HepG2 (cell line): ENCODE measurements at regions not wholly inside any gene's neighbourhood (a gene's known extent, or its start where the extent isn't known, plus 50 kb on each side); places are given as distances from the start of the nearest gene placed in this dataset.

ENCODE experiments used
- ARID3A ChIP-seq: IDR thresholded peaks from 2 replicates; pipeline ENCODE4 v1.6.1; 2012; ENCODE audit warnings: low read depth, low read length, improper control_type of control experiment
- ARNT ChIP-seq: fragments of 450-650 bp; IDR thresholded peaks from 2 replicates; pipeline ENCODE4 v1.6.1; 2017
- ASH2L ChIP-seq: fragments of 300-600, 200-600 bp; sonication (generic); IDR thresholded peaks from 2 replicates; pipeline ENCODE4 v1.7.0; 2017; ENCODE audit warnings: low read depth, mild to moderate bottlenecking, moderate library complexity, mixed read lengths, low read length; ENCODE audit not compliant: insufficient read length
- GLMP ChIP-seq: sonication (generic); formaldehyde crosslinking; IDR thresholded peaks from 2 replicates; pipeline ENCODE4 v1.9.0; 2021; ENCODE audit warnings: missing genetic modification reagents, mild to moderate bottlenecking, borderline replicate concordance
- HOXA7 ChIP-seq: sonication (generic); formaldehyde crosslinking; IDR thresholded peaks from 2 replicates; pipeline ENCODE4 v1.8.1; 2022; ENCODE audit warnings: mild to moderate bottlenecking, missing genetic modification reagents, moderate library complexity
- MXD4 ChIP-seq: IDR thresholded peaks from 2 replicates; pipeline ENCODE4 v1.6.1; 2016; ENCODE audit warnings: mild to moderate bottlenecking, missing biosample characterization, missing genetic modification reagents
- MYC ChIP-seq: sonication (generic); formaldehyde crosslinking; IDR thresholded peaks from 2 replicates; pipeline ENCODE4 v1.9.0; 2021; ENCODE audit warnings: missing genetic modification reagents, borderline replicate concordance
- NRL ChIP-seq: sonication (generic); formaldehyde crosslinking; IDR thresholded peaks from 2 replicates; pipeline ENCODE4 v1.5.0; 2020; ENCODE audit warnings: missing genetic modification reagents, mild to moderate bottlenecking, moderate library complexity, borderline replicate concordance
- PREB ChIP-seq: sonication (generic); formaldehyde crosslinking; IDR thresholded peaks from 2 replicates; pipeline ENCODE4 v1.4.0; 2020; ENCODE audit warnings: missing genetic modification reagents
- RBM22 ChIP-seq: fragments of 200-400 bp; formaldehyde crosslinking; optimal IDR thresholded peaks from 2 replicates; pipeline ENCODE3; 2017; ENCODE audit warnings: mild to moderate bottlenecking, low read length, moderate library complexity
- RFX1 ChIP-seq: fragments of 450-650 bp; IDR thresholded peaks from 2 replicates; pipeline ENCODE4 v1.6.1; 2017
- YEATS2 ChIP-seq: sonication (generic); formaldehyde crosslinking; IDR thresholded peaks from 2 replicates; pipeline ENCODE4 v1.4.0; 2020; ENCODE audit warnings: missing genetic modification reagents, borderline replicate concordance
- ZBTB49 ChIP-seq: sonication (generic); formaldehyde crosslinking; IDR thresholded peaks from 2 replicates; pipeline ENCODE4 v1.4.0; 2020; ENCODE audit warnings: missing genetic modification reagents, borderline replicate concordance
- ZNF550 ChIP-seq: sonication (generic); formaldehyde crosslinking; IDR thresholded peaks from 2 replicates; pipeline ENCODE4 v1.4.0; 2020; ENCODE audit warnings: mild to moderate bottlenecking, missing genetic modification reagents, borderline replicate concordance
- ZNF557 ChIP-seq: sonication (generic); formaldehyde crosslinking; IDR thresholded peaks from 2 replicates; pipeline ENCODE4 v1.4.0; 2020; ENCODE audit warnings: missing genetic modification reagents
- ZSCAN30 ChIP-seq: sonication (generic); formaldehyde crosslinking; IDR thresholded peaks from 2 replicates; pipeline ENCODE4 v1.5.0; 2020; ENCODE audit warnings: mild to moderate bottlenecking, missing genetic modification reagents
- TF ChIP-seq, protein P1 (sequence below): sonication (generic); formaldehyde crosslinking; IDR thresholded peaks from 2 replicates; pipeline ENCODE4 v1.4.0; 2020; ENCODE audit warnings: mild to moderate bottlenecking, missing genetic modification reagents
- TF ChIP-seq, protein P2 (sequence below): sonication (generic); formaldehyde crosslinking; conservative IDR thresholded peaks from 2 replicates; pipeline ENCODE4 v1.8.1; 2023; ENCODE audit warnings: missing genetic modification reagents

DNA sequence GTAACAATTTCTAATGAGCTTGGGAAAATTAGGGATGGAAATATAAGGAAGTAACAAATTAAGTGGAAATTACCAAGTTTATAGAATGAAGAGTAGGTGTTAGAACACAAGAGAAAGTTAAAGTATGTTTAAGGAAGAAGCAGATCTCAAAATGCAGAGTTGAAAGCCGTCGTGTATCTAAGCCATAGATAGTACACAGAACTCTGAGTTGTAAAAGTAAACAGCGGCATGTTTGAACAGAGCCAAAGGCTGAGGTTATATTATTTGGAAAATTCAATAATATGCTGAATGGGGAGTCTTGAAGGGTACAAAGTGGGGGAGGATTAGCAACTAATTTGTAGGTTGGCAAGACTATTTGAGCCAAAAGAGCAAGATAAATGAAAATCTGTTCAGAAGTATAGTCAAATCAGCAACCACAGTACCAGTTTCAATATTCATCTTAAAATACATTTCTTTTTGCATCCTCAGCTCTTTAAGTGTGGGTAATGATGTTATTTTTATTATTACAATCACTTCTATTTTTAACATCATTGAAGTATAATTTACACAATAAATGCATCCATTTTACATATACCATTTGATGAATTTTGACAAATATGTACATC lies 594.8 kb upstream of the ANO3 start (continued):
- TF ChIP-seq YEATS2 (CRISPR knock-in tag) (no peak), RBM22 (no peak), ZNF557 (CRISPR knock-in tag) (no peak), PREB (CRISPR knock-in tag) (no peak), HOXA7 (CRISPR knock-in tag) (no peak), GLMP (CRISPR knock-in tag) (no peak), RFX1 (no peak), ARID3A (peak; percentile 55; the same call in 1 of the 2 replicates), ASH2L (peak; percentile 45), MXD4 (CRISPR knock-in tag) (no peak), ARNT (no peak), ZBTB49 (CRISPR knock-in tag) (no peak), NRL (CRISPR knock-in tag) (no peak), ZSCAN30 (no peak), MYC (CRISPR knock-in tag) (no peak), ZNF550 (CRISPR knock-in tag) (no peak)
- TF ChIP-seq, protein P1, sequence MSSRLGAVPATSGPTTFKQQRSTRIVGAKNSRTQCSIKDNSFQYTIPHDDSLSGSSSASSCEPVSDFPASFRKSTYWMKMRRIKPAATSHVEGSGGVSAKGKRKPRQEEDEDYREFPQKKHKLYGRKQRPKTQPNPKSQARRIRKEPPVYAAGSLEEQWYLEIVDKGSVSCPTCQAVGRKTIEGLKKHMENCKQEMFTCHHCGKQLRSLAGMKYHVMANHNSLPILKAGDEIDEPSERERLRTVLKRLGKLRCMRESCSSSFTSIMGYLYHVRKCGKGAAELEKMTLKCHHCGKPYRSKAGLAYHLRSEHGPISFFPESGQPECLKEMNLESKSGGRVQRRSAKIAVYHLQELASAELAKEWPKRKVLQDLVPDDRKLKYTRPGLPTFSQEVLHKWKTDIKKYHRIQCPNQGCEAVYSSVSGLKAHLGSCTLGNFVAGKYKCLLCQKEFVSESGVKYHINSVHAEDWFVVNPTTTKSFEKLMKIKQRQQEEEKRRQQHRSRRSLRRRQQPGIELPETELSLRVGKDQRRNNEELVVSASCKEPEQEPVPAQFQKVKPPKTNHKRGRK (CRISPR knock-in tag), result no peak
- TF ChIP-seq, protein P2, sequence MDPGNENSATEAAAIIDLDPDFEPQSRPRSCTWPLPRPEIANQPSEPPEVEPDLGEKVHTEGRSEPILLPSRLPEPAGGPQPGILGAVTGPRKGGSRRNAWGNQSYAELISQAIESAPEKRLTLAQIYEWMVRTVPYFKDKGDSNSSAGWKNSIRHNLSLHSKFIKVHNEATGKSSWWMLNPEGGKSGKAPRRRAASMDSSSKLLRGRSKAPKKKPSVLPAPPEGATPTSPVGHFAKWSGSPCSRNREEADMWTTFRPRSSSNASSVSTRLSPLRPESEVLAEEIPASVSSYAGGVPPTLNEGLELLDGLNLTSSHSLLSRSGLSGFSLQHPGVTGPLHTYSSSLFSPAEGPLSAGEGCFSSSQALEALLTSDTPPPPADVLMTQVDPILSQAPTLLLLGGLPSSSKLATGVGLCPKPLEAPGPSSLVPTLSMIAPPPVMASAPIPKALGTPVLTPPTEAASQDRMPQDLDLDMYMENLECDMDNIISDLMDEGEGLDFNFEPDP (CRISPR knock-in tag), result no peak
